Head of caudate nucleus (tissue), 42 donors: ENCODE measurements at regions not wholly inside any gene's neighbourhood (a gene's known extent, or its start where the extent isn't known, plus 50 kb on each side); places are given as distances from the start of the nearest gene placed in this dataset.

Source experiments
- DNase-seq, 42 donors: peaks; one replicate each; pipeline versions ENCODE4 v3.0.0 to v3.0.0-alpha.2; 2020 to 2021; ENCODE audit warnings: mixed read lengths in 7 of 42
- intact Hi-C: fragments of 100-400 bp; cut with DNase I; formaldehyde crosslinking; loops from one replicate; pipeline ENCODE4 v1.15.0; 2022

DNA sequence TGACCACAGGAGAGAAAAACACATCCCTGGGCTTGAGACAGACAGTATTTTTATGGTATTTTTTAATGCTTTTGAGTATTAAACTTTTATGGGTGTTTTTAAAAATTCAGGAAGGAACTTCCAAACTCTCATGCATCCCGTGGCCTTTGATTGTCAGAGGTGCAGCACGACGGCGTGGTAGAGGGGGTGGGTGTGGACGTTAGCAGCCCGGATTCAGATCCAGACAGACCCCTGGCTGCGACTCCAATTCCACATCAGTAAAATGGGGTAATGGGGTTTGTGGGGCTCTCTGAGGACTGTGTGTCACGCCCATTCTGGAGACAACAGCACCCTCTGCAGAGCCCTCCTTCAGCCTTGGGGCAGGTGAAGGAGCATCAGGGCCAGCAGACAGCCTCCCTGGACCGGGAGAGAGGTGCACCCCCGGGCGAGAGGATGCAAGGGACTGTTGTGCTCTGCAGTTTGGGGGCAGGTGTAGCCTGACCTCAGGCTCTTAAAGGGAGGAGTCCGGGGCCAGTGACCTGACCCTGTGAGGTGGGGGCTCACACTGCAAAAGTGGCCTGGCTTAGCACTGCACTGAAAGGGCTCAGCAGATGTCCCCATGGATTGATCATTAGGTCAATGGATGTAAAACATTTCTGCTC is 1024.3 kb downstream of the TBC1D22A start:
- intact Hi-C loops: no loop called here
- DNase-seq: peak in 3 of 42 donors; percentile 4 to 28 (median 22)

DNA sequence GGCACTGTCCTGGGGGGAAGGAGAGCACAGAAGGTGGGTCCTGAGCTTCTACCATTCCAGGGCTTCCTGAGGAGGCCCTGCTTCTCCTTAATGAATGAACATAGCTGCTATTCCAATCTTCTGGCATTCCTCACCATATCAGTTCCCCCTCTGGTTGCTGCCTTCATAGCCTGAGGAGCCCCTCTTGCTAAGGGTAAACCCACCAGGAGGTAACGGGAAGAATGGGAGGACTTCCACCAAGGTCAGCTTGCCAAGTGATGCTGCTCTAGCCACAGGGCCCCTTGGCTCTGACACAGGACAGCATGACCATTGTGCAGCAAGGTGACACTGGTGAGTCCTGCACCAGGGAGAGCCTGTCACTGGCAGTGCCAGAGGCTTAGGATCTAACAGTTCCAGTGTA is 1022.5 kb downstream of the TBC1D22A start:
- peak in 1 of 42 donors; percentile 18 for DNase-seq
- intact Hi-C loops: no loop called here

DNA sequence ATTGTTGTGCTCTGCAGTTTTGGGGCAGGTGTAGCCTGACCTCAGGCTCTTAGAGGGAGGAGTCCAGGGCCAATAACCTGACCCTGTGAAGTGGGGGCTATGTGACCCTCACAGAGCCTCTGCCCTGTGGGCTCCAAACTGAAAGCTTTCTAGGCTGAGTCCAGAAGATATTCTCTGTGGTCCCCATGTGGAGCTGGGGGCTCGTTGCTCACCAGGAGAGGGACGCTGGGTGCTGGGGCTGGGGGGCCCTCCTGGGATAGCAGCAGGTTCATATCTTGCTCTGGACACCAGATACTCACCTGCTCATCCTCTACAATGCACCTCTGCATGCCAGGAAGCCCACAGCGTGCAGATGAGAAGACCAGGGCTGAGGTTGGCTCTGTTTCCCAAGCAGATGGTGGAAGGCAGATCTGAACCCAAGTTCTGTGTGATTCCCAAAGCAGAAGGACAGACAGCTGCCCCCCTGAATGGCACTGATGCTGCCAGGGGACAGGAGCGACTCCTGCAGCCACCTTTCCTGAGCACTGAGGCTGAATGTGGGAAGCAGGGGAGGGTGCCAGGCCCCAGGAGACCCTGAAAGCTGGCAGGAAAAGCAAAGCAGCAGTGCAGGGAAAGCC is 1022.0 kb downstream of the TBC1D22A start:
- intact Hi-C loops: no loop called here
- peak in 2 of 42 donors; percentile 13 to 14 for DNase-seq

DNA sequence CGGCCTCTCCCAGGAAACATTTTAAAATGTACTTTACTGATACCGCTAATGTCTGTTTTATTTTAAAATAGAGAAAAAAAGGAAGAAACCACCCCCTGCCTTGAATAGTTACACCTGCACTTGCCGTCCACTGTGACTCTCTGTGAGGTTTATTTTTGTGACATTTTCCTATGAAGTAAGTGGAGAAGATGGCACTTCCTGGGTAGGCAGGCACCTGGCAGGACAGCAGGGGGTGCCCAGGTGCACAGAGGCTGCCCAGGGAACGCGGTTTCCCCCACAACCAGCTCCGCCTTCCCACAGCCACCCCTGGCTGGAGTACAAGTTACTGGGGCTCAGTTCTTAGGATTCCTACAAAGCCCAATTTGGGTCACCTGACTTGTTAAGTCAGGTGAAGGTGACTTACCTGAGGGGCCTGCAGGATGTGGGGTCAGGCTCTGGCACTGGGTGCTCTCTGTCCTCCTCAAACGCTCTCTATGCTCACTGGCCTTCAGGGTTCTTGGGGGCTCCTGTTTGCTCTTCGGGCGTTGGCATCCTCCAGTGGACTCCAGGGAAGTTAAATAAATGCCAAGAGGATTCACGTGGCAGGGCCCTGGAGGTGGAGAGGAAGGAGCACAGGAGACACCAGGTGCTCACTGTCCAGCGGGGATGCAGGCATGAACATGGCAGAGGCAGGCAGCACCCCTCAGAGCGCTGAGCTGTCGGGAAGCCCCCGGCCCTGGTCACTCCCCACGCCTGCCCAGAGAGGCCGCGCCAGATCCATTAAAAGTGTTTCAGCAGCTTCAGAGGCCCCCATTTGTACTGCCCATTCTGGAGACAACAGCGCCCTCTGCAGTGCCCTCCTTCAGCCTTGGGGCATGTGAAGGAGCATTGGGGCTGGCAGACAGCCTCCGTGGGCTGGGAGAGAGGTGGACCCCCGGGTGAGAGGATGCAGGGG is 1021.2 kb downstream of the TBC1D22A start:
- peak in 2 of 42 donors; percentile 25 to 27 for DNase-seq
- intact Hi-C loops: no loop called here

DNA sequence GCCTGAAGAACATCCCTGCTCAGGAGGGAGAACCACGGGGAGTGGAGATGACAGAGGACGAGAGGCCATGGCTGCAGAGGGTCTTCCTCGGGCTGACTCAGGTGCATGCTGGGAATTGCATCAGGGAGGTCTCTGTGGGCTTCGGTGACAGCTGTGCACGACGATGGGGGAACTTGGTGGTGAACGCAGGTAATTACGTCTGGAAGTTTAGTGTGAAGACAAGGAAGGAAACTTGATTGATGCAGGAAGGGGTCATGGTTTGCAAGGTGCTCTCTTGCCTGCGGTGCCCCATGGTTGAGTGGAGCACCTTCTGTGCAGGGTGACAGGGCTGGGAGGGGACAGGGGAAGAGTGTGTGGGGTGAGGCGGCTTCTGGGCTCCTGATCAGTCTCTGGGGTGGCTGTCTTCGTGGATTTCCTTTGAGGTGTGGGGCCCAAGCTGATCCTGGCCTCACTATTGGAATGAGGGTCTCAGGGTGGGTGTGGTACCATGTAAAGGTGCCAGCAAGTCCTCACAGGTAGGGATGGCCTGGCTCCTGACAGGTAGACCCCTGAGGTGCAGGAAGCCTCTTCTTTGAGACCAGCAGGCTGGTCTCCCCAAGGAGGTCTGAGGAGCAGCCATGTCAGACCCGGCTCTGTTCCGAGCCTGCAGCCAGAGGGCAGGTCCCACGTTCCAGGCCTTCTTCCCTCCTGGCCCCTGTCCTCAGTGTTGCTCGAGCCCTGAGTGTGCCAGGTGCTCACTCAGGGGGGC is 1020.1 kb downstream of the TBC1D22A start:
- peak in 2 of 42 donors; percentile 19 to 29 for DNase-seq
- intact Hi-C loops: no loop called here

DNA sequence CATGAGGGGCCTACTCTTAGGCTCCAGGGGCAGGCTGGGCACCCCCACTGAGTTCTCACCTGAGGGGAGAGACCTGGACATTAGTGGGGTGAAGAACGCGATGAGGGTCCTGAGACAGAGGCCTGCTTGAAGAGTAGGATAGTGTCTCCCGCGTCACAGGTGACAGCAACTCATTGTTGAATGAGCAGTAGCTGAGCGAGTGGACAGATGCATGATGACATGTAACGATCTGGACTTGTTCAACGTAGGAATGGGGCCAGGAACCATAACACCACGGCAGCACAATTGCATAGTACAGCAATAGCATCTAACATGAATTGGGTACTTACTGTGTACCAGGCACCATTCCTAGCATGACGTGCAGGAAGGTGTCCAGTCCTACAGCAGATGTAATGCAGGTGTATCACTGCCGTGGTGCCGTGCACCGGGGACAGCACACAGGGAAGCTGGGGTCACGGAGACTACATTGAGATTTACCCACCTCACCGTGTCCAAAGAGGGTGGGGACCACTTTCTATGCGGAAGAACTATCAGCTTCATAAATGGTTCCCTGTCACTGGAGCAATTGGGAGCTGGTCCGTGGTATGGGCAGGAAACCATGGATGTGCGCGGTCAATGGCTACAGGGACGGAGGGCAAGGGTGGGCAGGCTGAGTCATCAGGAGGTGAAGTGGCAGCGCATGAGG is 1019.1 kb downstream of the TBC1D22A start:
- intact Hi-C loops: no loop called here
- DNase-seq: peak in 2 of 42 donors; percentile 10 to 34

DNA sequence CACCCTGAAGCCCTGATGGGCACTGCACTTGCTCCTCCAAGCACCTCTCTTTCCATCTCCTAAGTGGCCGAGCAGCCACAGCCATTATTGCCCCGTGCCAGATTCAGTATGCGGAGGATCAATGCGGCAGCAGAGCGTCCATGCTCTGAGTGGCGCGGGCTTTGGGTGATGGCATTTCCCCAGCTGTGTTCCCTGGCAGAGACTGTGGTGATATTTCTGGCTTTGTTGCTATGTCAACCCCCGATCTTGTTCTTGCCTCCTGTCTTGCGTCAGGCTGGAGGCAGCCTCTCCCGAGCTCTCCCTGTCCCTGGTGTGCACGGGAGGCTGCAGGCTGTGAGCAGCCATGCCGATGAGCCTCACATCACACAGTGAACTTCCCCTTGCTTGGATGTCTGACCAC is 1018.6 kb downstream of the TBC1D22A start:
- intact Hi-C loops: no loop called here
- peak in 39 of 42 donors; percentile 6 to 82 (median 50) for DNase-seq

DNA sequence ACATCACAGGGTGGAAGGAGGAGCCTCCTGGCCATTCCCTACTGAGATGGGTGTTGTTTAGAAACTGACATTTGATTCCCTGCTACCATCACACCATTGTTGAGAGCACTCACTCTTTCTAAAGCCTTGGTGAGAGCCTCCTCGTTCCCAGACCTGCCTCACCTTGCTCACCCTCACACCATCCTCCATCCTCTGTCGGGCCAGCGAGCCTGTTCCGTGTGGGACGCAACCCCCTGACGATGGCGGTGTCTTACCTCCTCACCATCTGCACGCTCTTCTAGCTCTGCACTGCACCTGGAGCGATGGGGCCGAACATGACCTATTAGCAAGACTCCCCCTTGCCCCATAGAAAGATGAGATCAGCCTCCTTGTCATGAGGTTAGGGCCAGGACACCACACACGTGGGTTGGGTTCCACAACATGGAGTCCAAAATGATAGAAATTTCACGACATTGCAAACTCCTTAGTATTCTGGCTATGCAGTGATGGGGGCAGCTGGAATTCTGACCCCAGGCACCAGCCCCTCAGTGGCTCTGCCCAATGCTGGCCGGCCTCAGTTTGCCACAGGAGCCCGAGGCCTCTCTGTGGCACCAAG is 1017.9 kb downstream of the TBC1D22A start:
- DNase-seq: peak in 2 of 42 donors; percentile 5 to 25
- intact Hi-C loops: no loop called here

DNA sequence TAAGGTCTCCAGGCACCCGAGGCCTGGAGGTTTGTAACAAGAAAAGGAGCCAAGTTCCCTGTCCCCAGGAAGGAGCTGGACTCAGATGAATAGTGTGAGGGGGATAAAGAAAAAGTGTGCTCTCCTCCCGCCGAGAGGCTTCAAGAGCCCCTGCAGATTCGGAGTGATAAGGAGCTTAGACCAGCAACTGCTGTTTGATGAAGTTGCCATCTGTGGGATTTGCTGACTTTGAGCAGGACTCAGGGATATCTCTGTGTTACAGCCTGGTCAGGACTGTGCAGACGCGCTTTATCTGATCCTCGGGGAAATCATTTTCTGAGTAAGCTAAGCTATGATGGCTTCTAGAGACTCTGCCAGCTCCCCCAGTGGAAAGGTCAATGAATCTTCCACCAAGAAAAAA is 1017.0 kb downstream of the TBC1D22A start:
- intact Hi-C loops: no loop called here
- peak in 1 of 42 donors; percentile 18 for DNase-seq

DNA sequence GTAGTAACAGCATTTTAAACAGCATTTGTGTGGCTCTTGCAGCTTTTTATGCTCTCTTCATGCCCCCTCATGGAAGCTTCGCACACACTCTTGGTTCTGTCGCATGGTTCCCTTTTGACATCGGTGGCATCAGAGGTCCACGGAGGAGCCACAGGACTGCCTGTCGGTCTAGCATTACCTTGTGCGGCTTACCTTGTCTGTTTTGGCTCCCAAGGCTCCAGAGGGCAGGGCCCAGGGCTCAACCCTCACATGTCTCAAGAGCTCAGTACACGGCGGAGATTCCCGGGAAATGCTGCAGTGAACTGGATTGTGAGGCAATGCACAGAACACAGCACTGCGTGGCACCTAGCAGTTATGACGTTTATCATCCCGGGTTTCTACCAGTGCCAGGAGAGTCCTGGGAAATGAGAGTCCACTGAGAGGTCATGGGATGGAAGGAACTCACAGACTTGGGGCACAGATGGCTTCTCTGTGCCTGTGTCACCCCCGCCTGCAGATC is 1015.8 kb downstream of the TBC1D22A start:
- DNase-seq: peak in 1 of 42 donors; percentile 21
- intact Hi-C loops: no loop called here

DNA sequence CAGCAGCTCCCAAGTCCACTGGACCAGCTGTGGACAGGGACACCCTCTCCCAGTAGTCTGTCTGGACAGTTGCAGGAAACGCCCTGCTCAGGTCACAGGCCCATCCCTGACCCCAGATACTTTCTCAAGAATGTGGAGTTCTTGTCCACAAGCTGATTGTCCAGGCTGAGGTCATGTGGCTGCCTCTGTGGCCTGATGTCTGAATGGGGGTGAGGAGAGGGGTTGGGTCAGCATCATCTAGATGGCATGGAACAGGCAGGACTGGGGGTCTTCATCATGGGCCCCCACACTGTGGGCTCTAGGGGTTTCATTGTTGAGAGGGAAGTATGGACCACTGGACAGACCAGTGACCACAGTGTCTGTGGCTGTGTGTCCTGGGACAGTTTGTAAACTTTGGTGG is 1015.0 kb downstream of the TBC1D22A start:
- DNase-seq: no peak
- intact Hi-C loops: no loop called here

DNA sequence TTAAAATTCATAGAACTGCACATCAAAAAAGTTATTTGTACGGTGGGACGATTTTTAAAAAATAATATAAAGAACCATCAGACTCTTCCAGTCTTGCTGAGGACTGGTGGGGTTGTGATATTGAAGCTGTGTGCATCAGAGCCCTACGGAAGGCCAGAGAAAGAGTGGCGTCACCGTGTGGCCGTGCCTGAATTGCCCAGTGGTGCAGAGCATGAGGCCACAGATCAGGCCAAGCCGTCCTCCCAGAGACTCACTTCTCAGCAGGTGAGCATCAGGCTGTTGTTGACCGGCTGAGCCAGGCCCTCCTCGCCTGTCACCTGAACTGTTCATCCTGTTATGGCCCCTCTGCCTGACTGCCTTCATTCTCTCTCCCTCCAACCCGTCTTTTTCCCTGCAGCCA is 1013.9 kb downstream of the TBC1D22A start:
- intact Hi-C loops: no loop called here
- no peak for DNase-seq

DNA sequence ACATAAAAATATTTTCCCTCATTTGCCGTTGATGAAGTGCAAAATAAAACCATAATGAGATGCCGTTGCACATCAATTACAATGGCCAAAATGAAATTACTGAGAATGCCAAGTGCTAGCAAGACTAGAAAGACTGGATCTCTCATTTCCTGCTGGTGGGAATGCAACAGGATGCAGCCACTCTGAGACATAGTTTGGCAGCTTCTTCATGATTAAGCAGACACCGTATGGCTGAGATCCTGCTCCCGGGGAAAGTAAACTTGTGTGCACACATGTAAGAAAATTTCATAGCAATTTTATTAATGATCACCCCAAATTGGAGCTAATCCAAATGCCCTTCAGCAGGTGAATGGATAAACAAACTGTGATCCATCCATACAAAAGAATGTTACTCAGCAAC is 1013.2 kb downstream of the TBC1D22A start:
- intact Hi-C loops: no loop called here
- DNase-seq: no peak

DNA sequence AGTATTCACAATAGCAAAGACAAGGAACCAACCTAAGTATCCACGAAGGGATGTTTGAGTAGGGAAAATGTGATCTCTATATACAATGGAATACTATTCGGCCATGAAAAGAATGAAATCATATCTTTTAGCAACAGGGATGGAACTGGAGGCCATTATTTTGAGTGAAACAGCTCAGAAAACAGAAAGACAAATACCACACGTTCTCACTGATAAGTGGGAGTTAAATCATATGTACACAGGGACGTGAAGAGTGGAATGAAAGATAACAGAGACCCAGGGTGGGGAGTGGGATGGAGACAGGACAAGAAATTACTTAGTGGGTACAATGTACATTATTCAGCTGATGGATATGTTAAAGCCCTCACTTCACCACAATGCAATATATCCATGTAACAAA is 1012.7 kb downstream of the TBC1D22A start:
- intact Hi-C loops: no loop called here
- DNase-seq: no peak

DNA sequence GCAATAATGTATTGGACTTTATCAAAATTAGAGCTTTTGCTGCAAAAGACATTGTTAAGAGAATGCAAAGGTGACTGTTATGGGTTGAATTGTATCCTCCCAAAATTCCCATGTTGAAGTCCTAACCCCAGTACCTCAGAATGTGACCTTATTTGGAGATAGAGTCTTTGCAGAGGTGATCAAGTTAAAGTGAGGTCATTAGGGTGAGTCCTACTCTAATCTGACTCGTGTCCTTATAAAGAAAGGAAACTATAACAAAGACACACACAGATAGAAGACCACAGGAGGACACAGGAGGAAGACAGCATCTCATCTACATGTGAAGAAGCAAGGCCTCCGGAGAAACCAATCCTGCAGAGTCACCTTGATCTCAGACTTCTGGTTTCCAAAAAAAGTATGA is 1011.2 kb downstream of the TBC1D22A start:
- DNase-seq: no peak
- intact Hi-C loops: no loop called here

DNA sequence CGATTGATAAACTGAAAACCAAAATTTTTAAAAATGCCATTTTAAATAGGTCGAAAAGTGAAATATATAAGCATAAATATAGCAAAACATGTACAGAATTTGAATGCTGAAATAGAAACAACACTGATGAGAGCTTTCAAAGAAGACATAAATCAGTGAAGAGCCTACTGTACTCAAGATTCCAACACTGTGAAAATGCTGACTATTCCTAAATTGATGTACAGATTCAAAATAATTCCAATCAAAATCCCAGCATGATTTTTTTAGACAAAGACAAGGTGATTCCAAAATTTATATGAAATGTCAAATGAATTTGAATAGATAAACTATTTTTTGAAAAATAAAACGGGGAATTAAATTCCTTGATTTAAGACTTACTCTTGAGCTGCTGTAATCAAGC is 1010.4 kb downstream of the TBC1D22A start:
- intact Hi-C loops: no loop called here
- DNase-seq: no peak

DNA sequence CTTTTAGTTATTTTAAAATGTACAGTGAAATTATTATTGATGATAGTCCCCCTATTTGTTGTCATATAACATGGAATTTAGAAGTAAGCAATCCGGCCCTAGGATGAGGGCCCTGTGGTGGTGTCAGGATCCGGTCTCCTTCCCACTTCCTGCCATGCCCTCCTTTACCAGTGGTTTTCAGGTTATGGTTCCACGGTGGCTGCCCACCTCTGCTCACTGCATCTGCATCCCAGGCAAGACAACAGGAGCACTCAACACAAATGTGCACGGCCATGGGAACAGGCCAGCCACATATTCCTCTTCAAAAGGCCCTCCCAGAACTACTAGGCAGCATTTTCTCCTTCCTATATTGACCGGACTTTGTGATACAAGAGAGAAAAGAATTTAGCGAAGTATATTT is 1007.2 kb downstream of the TBC1D22A start:
- DNase-seq: peak in 1 of 42 donors; percentile 16
- intact Hi-C loops: no loop called here

DNA sequence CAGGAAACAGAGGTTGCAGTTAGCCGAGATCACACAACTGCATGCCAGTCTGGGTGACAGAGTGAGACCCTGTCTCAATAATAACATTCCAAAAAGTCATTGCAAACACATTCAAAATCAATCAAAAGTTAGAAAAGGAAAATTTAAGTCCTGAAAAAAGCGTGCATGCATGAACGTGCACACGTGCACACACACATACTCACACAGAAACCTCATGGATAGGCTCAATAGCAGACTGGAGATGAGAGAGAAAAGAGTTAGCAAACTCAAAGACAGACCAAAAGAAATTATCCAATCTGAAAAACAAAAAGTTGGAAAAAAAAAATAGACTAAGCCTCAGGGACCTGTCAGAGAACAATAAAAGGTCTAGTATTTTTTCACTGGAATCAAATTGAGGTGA is 1005.6 kb downstream of the TBC1D22A start:
- DNase-seq: no peak
- intact Hi-C loops: no loop called here
